ENCODE measurements at regions not wholly inside any gene's neighbourhood (a gene's known extent, or its start where the extent isn't known, plus 50 kb on each side); places are given as distances from the start of the nearest gene placed in this dataset.

DNA sequence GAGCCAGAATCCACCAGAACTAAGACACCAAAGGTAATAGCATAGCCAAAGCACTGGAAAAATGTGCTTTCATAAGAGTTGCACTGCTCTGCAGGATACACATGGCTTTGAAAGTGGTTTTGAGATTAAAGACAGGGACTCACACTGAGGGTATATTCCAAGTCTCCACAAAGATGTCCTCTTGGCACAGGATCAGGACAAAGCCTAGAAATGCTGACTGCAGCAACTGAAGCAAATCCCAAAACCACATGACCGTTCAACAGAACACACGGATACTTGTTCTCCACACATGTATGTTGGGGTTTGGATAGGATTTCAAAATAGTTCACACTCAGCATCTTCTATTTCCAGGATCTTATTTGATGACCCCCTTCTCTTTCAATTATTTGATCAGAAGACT, 364.3 kb upstream of the HSF2 start:
- TF ChIP-seq TAF1 (IDR thresholded peaks at IDR 0.05; ENCODE audit: borderline replicate concordance, insufficient read depth, low read length) (no peak), POLR2AphosphoS5 (IDR thresholded peaks at IDR 0.05; ENCODE audit: low read depth, low read length) (no peak), SIN3A (IDR thresholded peaks at IDR 0.05; ENCODE audit: borderline replicate concordance, insufficient read depth, low read length) (no peak), REST (IDR thresholded peaks at IDR 0.05; ENCODE audit: insufficient read depth in 1 of 2, low read depth in 2 of 2, low read length in 2 of 2) (no peak), FOXP2 (optimal IDR thresholded peaks at IDR 0.05; ENCODE audit: borderline replicate concordance, extremely low read depth, extremely low read length, insufficient read depth) (no peak)

DNA sequence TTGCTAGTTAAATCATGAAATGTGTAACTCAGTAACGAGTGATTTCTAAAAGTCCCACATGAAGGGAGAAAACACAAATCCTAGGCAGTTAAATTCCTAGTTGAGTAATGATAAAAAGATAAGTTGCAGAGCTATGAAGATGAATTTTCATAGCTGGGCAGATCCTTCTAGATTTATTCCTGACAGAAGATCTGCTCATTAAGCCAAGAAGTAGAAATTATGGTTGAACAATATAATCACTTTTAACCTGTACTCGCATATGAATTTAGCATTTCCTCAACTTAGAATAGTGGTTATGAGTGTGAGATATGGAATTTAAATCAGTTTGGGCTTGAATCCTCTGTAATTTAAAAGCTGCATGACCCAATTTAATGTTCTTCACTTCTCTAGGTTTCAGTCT, 359.2 kb upstream of the HSF2 start:
- TF ChIP-seq POLR2AphosphoS5 (IDR thresholded peaks at IDR 0.05; ENCODE audit: low read depth, low read length) (no peak), REST (IDR thresholded peaks at IDR 0.05; ENCODE audit: insufficient read depth in 1 of 2, low read depth in 2 of 2, low read length in 2 of 2) (no peak), TAF1 (IDR thresholded peaks at IDR 0.05; ENCODE audit: borderline replicate concordance, insufficient read depth, low read length) (no peak)

GRCh38 chr6:122042380-122042779, 357.1 kb upstream of the HSF2 start:
- TF ChIP-seq POLR2AphosphoS5 (IDR thresholded peaks at IDR 0.05; ENCODE audit: low read depth, low read length) (no peak), REST (IDR thresholded peaks at IDR 0.05; ENCODE audit: insufficient read depth in 1 of 2, low read depth in 2 of 2, low read length in 2 of 2) (no peak), FOXP2 (optimal IDR thresholded peaks at IDR 0.05; ENCODE audit: borderline replicate concordance, extremely low read depth, extremely low read length, insufficient read depth) (no peak), TAF1 (IDR thresholded peaks at IDR 0.05; ENCODE audit: borderline replicate concordance, insufficient read depth, low read length) (no peak), SIN3A (IDR thresholded peaks at IDR 0.05; ENCODE audit: borderline replicate concordance, insufficient read depth, low read length) (no peak)

- TF ChIP-seq REST (IDR thresholded peaks at IDR 0.05; ENCODE audit: insufficient read depth in 1 of 2, low read depth in 2 of 2, low read length in 2 of 2) = no peak
- TF ChIP-seq TAF1 (IDR thresholded peaks at IDR 0.05; ENCODE audit: borderline replicate concordance, insufficient read depth, low read length) = no peak
- TF ChIP-seq SIN3A (IDR thresholded peaks at IDR 0.05; ENCODE audit: borderline replicate concordance, insufficient read depth, low read length) = no peak
- TF ChIP-seq POLR2AphosphoS5 (IDR thresholded peaks at IDR 0.05; ENCODE audit: low read depth, low read length) = no peak
- TF ChIP-seq FOXP2 (optimal IDR thresholded peaks at IDR 0.05; ENCODE audit: borderline replicate concordance, extremely low read depth, extremely low read length, insufficient read depth) = no peak
These were observed 356.3 kb upstream of the HSF2 start for GRCh38 chr6:122042960-122043735.

Data from PFSK-1 (cell line).